Activated CD4-positive, alpha-beta T cell treated with anti-CD3 and anti-CD28 coated beads, Interleukin-2, amount 50 U/mL, for 48 hours (primary cell): ENCODE measurements at regions not wholly inside any gene's neighbourhood (a gene's known extent, or its start where the extent isn't known, plus 50 kb on each side); places are given as distances from the start of the nearest gene placed in this dataset.

Experiments used
- DNase-seq, 2 experiments: peaks; one replicate each; pipeline ENCODE4 v3.0.0-alpha.2; 2020

GRCh38 chr12:94071258-94071657 lies 77.1 kb upstream of the PLXNC1 start:
- DNase-seq, result no peak

- DNase-seq, result no peak
These were observed 74.8 kb upstream of the PLXNC1 start for GRCh38 chr12:94073441-94074051.

- no peak for DNase-seq
These were observed 74.0 kb upstream of the PLXNC1 start for GRCh38 chr12:94074216-94074979.

- peak in 1 of 2 experiments; percentile 7 for DNase-seq
These were observed 73.3 kb upstream of the PLXNC1 start for GRCh38 chr12:94074980-94075629.

GRCh38 chr12:94077209-94077608 lies 71.2 kb upstream of the PLXNC1 start:
- DNase-seq, result no peak

GRCh38 chr12:94078138-94078723 lies 70.1 kb upstream of the PLXNC1 start:
- no peak for DNase-seq

GRCh38 chr12:94078736-94079509 lies 69.5 kb upstream of the PLXNC1 start:
- no peak for DNase-seq

- no peak for DNase-seq
These were observed 68.6 kb upstream of the PLXNC1 start for GRCh38 chr12:94079566-94080340.

GRCh38 chr12:94080341-94081009 lies 67.9 kb upstream of the PLXNC1 start:
- DNase-seq, result no peak

GRCh38 chr12:94082690-94083089 lies 65.7 kb upstream of the PLXNC1 start:
- DNase-seq, result no peak

GRCh38 chr12:94089891-94090290 lies 58.5 kb upstream of the PLXNC1 start:
- no peak for DNase-seq

GRCh38 chr12:94091624-94092023 lies 56.8 kb upstream of the PLXNC1 start:
- no peak for DNase-seq

GRCh38 chr12:94092516-94093241 lies 55.7 kb upstream of the PLXNC1 start:
- DNase-seq, result no peak

- DNase-seq, result no peak
These were observed 53.7 kb upstream of the PLXNC1 start for GRCh38 chr12:94094700-94095099.

GRCh38 chr12:94095618-94096017 lies 52.8 kb upstream of the PLXNC1 start:
- DNase-seq, result no peak

- no peak for DNase-seq
These were observed 49.9 kb upstream of the PLXNC1 start for GRCh38 chr12:94098466-94098865.
